ENCODE measurements at regions not wholly inside any gene's neighbourhood (a gene's known extent, or its start where the extent isn't known, plus 50 kb on each side); places are given as distances from the start of the nearest gene placed in this dataset.

GRCh38 chr6:19731282-19731681 is 105.9 kb upstream of the ID4 start:
- intact Hi-C loops (cut with DNase I; ENCODE audit: low total_unique reads) = no loop called here
- Histone ChIP-seq H3K4me3 (no peak overlapping the region), H3K27me3 (no peaks in the 10 kb centered on the region), H3K9me3 (peaks cover 0 to 7% (median 0%) of the 10 kb centered on the region in 3 donors), H3K27ac (no peak overlapping the region), H3K36me3 (no peaks in the 10 kb centered on the region), H3K4me1 (peaks cover 0 to 9% (median 0%) of the 10 kb centered on the region in 4 donors)
- TF ChIP-seq, protein P1, sequence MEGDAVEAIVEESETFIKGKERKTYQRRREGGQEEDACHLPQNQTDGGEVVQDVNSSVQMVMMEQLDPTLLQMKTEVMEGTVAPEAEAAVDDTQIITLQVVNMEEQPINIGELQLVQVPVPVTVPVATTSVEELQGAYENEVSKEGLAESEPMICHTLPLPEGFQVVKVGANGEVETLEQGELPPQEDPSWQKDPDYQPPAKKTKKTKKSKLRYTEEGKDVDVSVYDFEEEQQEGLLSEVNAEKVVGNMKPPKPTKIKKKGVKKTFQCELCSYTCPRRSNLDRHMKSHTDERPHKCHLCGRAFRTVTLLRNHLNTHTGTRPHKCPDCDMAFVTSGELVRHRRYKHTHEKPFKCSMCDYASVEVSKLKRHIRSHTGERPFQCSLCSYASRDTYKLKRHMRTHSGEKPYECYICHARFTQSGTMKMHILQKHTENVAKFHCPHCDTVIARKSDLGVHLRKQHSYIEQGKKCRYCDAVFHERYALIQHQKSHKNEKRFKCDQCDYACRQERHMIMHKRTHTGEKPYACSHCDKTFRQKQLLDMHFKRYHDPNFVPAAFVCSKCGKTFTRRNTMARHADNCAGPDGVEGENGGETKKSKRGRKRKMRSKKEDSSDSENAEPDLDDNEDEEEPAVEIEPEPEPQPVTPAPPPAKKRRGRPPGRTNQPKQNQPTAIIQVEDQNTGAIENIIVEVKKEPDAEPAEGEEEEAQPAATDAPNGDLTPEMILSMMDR (IDR thresholded peaks at IDR 0.05) = no peak
- DNase-seq = no peak

DNA sequence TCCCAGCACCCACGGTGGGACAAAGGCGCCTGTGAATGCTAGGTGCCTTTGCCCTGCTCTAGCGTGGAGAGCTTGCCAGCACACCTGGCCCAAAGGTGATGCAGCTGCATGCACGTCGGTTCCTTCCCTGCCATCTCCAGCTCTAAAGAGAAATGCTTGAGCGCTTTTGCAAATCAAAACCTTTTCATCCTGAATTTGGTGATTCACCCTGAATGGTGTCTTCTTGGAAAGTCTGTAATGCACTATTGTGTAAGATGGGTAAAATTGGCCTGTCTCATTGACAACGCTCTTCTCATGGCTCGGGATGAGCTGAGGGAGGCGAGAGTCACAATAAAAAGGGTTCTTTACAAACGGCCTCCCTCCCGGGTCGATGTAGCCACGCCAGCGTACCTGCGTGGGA is 103.1 kb upstream of the ID4 start:
- H3K36me3 ChIP-seq = no peaks in the 10 kb centered on the region
- intact Hi-C loops (cut with DNase I; ENCODE audit: low total_unique reads) = no loop called here
- TF ChIP-seq, protein P1 (IDR thresholded peaks at IDR 0.05) = no peak
- H3K4me1 ChIP-seq = peaks cover 0 to 19% (median 2%) of the 10 kb centered on the region in 4 donors
- peaks cover 0 to 7% (median 0%) of the 10 kb centered on the region in 3 donors for H3K9me3 ChIP-seq
- DNase-seq = no peak
- H3K27me3 ChIP-seq = no peaks in the 10 kb centered on the region
- H3K4me3 ChIP-seq = no peak overlapping the region
- no peak overlapping the region for H3K27ac ChIP-seq

GRCh38 chr6:19734519-19734918 is 102.7 kb upstream of the ID4 start:
- Histone ChIP-seq H3K9me3 (peaks cover 0 to 7% (median 0%) of the 10 kb centered on the region in 3 donors), H3K27ac (no peak overlapping the region), H3K4me1 (peaks cover 0 to 14% (median 2%) of the 10 kb centered on the region in 4 donors), H3K27me3 (no peaks in the 10 kb centered on the region), H3K4me3 (no peak overlapping the region), H3K36me3 (no peaks in the 10 kb centered on the region)
- DNase-seq = no peak
- intact Hi-C loops (cut with DNase I; ENCODE audit: low total_unique reads) = no loop called here
- TF ChIP-seq, protein P1 (IDR thresholded peaks at IDR 0.05) = no peak

DNA sequence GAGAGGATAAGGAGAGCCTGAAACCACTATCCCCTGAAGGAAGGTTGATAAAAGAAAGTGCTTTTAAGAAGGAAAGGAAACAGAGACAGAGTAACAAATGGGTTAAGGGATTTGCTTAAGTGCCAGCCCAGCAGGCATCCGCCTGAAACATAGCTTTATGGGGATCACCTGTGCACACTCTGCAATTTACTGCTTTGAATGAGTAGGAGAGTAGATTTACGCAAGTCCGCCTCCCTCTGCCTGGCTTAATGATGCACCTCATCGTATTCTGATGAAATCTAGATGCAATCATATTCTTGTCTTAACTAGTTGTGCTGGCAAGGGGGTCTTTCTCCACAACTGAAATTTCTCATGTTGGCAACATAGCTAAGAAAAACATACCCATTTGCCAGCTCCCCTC is 101.1 kb upstream of the ID4 start:
- peaks cover 0 to 13% (median 2%) of the 10 kb centered on the region in 4 donors for H3K4me1 ChIP-seq
- TF ChIP-seq, protein P1 (IDR thresholded peaks at IDR 0.05) = no peak
- H3K27ac ChIP-seq = no peak overlapping the region
- H3K4me3 ChIP-seq = no peak overlapping the region
- no peak for DNase-seq
- no peaks in the 10 kb centered on the region for H3K36me3 ChIP-seq
- no peaks in the 10 kb centered on the region for H3K9me3 ChIP-seq
- no peaks in the 10 kb centered on the region for H3K27me3 ChIP-seq
- intact Hi-C loops (cut with DNase I; ENCODE audit: low total_unique reads) = no loop called here

DNA sequence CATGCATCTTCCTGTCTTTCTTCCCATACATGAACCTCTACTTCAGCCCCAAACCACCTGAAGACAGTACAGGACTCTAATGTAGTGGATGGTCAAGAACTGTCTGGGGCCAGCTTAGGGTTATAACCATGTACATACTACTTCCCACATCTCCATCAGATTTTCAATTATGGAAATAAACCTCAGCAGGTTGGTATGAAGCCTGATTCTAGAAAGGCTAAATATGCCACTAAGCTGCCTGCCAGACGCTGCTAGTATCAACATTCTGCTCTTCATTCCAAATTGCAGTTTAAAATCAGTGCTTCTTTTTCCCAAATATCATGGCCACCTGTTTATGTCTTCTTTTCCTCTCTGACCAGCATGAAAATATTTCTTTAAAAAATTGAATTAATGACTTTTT is 99.2 kb upstream of the ID4 start:
- intact Hi-C loops (cut with DNase I; ENCODE audit: low total_unique reads) = no loop called here
- H3K4me3 ChIP-seq = no peak overlapping the region
- TF ChIP-seq, protein P1 (IDR thresholded peaks at IDR 0.05) = no peak
- H3K9me3 ChIP-seq = no peaks in the 10 kb centered on the region
- H3K36me3 ChIP-seq = no peaks in the 10 kb centered on the region
- peak overlapping the region; percentile 23 to 58 for H3K27ac ChIP-seq
- peaks cover 0 to 13% (median 2%) of the 10 kb centered on the region in 4 donors for H3K4me1 ChIP-seq
- DNase-seq = no peak
- H3K27me3 ChIP-seq = no peaks in the 10 kb centered on the region

- Histone ChIP-seq H3K9me3 (no peaks in the 10 kb centered on the region), H3K27ac (no peak overlapping the region), H3K36me3 (no peaks in the 10 kb centered on the region), H3K27me3 (no peaks in the 10 kb centered on the region), H3K4me1 (no peaks in the 10 kb centered on the region), H3K4me3 (no peak overlapping the region)
- TF ChIP-seq, protein P1 (IDR thresholded peaks at IDR 0.05) = no peak
- no peak for DNase-seq
- intact Hi-C loops (cut with DNase I; ENCODE audit: low total_unique reads) = no loop called here
These were observed 87.4 kb upstream of the ID4 start for GRCh38 chr6:19749722-19750121.

Data from tibial artery (tissue), 4 donors.